Coronary artery (tissue), 2 donors: ENCODE measurements at regions not wholly inside any gene's neighbourhood (a gene's known extent, or its start where the extent isn't known, plus 50 kb on each side); places are given as distances from the start of the nearest gene placed in this dataset.

Experiments used
- DNase-seq: peaks from one replicate; pipeline ENCODE4 v3.0.0-alpha.2; 2017; ENCODE audit warnings: low spot score
- H3K27ac ChIP-seq, 2 donors: fragments of 200-600 bp; sonication (generic); one replicate each; pipeline ENCODE4 v1.5.1; 2016 to 2019
- H3K4me3 ChIP-seq: fragments of 200-600 bp; sonication (generic); 2 replicates; pipeline ENCODE4 v1.5.1; 2016; ENCODE audit warnings: mild to moderate bottlenecking, moderate library complexity
- TF ChIP-seq, protein P1 (sequence below): fragments of 200-600 bp; sonication (generic); IDR thresholded peaks from one replicate; pipeline ENCODE4 v1.5.1; 2019; ENCODE audit warnings: antibody characterized with exemption

DNA sequence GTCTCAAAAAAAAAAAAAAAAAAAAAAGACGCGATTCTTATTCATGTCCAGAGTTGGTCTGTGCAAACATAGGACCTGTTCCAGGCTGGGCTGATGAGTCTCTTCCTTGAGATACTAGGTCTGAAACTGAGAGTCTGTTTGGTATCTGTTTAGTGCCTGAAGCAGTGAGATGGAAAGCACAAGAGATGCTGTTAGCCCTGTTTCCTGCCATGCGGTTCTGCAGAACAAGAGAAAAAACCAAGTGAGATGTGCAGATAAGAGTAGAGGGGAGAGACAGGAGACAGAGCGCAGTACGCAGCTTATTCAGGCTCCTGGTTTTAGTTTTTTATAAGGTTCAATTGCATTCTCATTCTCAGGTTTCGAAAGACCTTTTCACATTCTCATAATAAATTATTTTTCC is 85.8 kb upstream of the PRKCQ start:
- Histone ChIP-seq H3K27ac (no peak overlapping the region), H3K4me3 (no peak overlapping the region)
- TF ChIP-seq, protein P1, sequence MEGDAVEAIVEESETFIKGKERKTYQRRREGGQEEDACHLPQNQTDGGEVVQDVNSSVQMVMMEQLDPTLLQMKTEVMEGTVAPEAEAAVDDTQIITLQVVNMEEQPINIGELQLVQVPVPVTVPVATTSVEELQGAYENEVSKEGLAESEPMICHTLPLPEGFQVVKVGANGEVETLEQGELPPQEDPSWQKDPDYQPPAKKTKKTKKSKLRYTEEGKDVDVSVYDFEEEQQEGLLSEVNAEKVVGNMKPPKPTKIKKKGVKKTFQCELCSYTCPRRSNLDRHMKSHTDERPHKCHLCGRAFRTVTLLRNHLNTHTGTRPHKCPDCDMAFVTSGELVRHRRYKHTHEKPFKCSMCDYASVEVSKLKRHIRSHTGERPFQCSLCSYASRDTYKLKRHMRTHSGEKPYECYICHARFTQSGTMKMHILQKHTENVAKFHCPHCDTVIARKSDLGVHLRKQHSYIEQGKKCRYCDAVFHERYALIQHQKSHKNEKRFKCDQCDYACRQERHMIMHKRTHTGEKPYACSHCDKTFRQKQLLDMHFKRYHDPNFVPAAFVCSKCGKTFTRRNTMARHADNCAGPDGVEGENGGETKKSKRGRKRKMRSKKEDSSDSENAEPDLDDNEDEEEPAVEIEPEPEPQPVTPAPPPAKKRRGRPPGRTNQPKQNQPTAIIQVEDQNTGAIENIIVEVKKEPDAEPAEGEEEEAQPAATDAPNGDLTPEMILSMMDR: no peak
- DNase-seq: no peak

DNA sequence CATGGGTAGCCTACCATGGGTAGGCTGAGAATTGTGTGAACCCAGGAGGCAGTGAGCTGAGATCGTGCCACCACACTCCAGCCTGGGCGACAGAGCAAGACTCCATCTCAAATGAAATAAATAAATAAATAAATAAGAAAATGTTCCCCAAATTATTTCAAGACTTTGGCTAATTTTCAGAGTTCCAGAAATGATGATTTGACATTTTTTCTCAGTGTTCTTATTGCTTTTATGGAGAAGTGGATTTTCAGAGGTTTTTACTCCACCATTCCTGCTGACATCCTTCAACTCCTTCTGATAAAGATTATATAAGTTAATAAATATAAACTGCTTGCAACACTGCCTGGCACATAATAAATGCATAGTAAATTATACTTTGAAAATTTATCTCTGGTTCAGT is 80.4 kb upstream of the PRKCQ start:
- Histone ChIP-seq H3K27ac (no peak overlapping the region), H3K4me3 (no peak overlapping the region)
- DNase-seq: no peak
- TF ChIP-seq, protein P1: no peak

DNA sequence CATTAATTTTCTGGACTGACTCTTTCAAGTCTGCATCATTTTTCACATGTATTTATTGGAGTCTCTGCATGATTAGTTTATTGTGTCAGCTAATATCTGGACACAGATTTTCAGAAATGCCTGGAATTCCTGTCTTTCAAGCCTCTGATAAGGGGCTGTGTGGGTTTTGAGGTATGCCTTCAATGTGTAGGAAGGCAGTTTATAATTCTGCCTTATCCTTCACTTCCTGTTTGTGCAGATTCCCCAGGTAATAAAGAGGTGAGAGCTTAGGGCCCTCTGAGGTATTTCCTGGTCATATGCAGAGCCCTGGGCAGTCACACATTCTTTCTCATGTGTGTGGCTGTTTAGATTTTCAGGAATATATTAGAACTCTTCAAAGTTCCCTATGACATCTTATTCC is 79.4 kb upstream of the PRKCQ start:
- TF ChIP-seq, protein P1: no peak
- no peak overlapping the region for H3K27ac ChIP-seq
- no peak for DNase-seq
- H3K4me3 ChIP-seq: no peak overlapping the region

DNA sequence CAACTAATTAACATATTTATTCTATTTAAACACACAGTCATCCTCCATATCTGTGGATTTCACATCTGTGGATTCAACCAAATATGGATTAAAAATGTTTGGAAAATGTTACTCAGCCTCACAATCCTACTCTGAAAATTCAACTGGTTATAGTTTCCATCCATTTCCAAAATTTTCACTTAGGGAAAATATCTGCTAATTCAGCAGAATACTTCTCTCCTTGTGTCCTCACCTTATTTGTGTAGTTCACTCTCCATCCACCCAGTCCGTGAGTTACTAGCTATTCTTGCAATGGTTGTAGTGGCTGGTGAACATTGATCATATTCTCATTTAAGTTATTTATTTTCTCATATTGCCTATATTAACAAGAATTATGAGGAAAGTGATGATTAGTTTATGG is 77.6 kb upstream of the PRKCQ start:
- TF ChIP-seq, protein P1: no peak
- DNase-seq: no peak
- Histone ChIP-seq H3K4me3 (no peak overlapping the region), H3K27ac (no peak overlapping the region)

DNA sequence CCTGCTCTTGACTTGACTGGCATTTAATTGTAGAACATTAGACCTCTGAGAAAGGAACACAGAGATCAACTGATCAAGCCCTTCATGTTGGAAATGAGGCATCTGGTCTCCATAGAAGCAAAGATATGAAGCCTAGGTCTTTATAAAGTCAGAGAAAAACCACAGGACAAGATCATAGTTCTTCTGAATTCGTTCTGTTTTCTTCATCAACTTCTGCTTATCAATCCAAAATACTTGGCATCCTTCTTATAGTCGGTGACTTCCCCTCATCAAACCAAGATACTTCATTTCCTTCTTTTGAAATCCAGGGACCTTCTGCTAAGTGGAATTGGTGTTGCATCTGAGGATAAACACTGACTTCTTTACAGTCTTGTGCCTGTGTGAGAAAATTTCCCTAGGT is 77.1 kb upstream of the PRKCQ start:
- H3K27ac ChIP-seq: no peak overlapping the region
- TF ChIP-seq, protein P1: no peak

DNA sequence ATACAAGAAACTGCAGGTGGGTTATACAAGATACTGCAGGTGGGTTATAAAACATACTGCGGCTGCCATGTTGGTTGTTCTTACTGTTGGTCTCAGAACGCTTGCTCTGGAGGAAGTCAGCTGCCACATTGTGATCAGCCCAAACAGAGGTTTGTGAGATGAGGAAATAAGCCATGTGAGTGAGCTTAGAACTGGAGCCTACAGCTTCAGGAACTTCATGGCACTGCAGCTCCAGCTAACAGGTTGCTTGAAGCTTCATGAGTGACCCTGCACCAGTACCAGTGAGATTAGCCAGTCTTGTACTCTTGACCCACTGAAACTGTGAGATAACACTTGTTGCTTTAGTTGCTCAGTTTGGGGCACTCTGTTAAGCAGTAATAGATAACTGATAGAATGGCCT is 74.5 kb upstream of the PRKCQ start:
- TF ChIP-seq, protein P1: no peak
- DNase-seq: no peak
- no peak overlapping the region for H3K4me3 ChIP-seq
- no peak overlapping the region for H3K27ac ChIP-seq

More for the DNA sequence above, 77.1 kb upstream of the PRKCQ start:
- H3K4me3 ChIP-seq: no peak overlapping the region
- no peak for DNase-seq

DNA sequence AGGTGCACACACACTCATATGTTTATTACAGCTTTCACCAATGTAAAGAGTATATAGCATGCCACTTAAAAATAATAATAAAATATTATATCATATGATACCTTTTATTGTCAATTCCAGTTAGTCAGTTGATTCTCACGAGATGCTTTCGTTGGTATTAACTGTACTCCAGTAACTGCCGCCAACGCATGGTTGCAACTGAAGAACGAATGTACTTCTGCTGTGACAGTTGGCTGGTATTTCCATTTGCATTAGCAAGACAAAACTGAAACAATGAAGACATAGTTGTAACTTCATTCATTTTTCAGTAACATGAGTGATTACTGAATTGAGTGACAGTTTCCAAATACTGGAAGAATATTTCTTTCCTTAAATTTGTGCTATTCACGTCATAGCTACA is 70.5 kb upstream of the PRKCQ start:
- DNase-seq: no peak
- no peak overlapping the region for H3K4me3 ChIP-seq
- H3K27ac ChIP-seq: no peak overlapping the region
- TF ChIP-seq, protein P1: no peak
